Mammary epithelial cell (primary cell): ENCODE measurements at regions not wholly inside any gene's neighbourhood (a gene's known extent, or its start where the extent isn't known, plus 50 kb on each side); places are given as distances from the start of the nearest gene placed in this dataset.

Experiments used
- EZH2 ChIP-seq: IDR thresholded peaks from 2 replicates; pipeline ENCODE4 v1.6.1; 2012; ENCODE audit warnings: low read length, inconsistent platforms, borderline replicate concordance
- TF ChIP-seq, protein P1 (sequence below), 2 donors: IDR thresholded peaks in 1 of 2; conservative IDR thresholded peaks in 1 of 2; 2 replicates each; pipeline ENCODE4 v1.5.1; 2011 to 2012; ENCODE audit warnings: inconsistent platforms in 2 of 2, low read length in 2 of 2, mild to moderate bottlenecking in 2 of 2, control low read depth in 1 of 2, low read depth in 1 of 2; ENCODE audit not compliant: insufficient read depth in 1 of 2; ENCODE audit errors: extremely low read depth in 1 of 2

GRCh38 chr2:78109272-78109671 lies 587.1 kb upstream of the LRRTM4 start:
- TF ChIP-seq, protein P1, sequence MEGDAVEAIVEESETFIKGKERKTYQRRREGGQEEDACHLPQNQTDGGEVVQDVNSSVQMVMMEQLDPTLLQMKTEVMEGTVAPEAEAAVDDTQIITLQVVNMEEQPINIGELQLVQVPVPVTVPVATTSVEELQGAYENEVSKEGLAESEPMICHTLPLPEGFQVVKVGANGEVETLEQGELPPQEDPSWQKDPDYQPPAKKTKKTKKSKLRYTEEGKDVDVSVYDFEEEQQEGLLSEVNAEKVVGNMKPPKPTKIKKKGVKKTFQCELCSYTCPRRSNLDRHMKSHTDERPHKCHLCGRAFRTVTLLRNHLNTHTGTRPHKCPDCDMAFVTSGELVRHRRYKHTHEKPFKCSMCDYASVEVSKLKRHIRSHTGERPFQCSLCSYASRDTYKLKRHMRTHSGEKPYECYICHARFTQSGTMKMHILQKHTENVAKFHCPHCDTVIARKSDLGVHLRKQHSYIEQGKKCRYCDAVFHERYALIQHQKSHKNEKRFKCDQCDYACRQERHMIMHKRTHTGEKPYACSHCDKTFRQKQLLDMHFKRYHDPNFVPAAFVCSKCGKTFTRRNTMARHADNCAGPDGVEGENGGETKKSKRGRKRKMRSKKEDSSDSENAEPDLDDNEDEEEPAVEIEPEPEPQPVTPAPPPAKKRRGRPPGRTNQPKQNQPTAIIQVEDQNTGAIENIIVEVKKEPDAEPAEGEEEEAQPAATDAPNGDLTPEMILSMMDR (conservative IDR thresholded peaks at IDR 0.05 in 1 of 2, IDR thresholded peaks at IDR 0.05 in 1 of 2; ENCODE audit: extremely low read depth in 1 of 2, insufficient read depth in 1 of 2, low read depth in 1 of 2, low read length in 2 of 2) = no peak
- no peak for TF ChIP-seq EZH2
